ENCODE measurements at regions not wholly inside any gene's neighbourhood (a gene's known extent, or its start where the extent isn't known, plus 50 kb on each side); places are given as distances from the start of the nearest gene placed in this dataset.

DNA sequence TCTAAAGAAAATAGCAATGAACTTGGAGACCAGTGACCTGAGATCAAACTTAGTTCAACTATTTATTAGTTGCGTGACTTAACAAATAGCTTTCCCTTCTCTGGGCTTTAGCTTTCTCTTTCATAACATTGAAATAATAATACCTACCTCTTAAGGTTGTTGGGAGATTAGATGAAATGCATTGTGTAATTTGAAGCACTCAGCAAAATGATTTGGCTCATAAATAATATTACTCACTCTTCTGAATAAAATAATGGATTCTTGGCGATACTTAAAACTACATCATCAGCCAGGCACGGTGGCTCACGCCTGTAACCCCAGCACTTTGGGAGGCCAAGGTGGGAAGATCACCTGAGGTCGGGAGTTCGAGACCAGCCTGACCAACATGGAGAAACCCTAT, 556.2 kb upstream of the JARID2 start:
- no peak for DNase-seq

DNA sequence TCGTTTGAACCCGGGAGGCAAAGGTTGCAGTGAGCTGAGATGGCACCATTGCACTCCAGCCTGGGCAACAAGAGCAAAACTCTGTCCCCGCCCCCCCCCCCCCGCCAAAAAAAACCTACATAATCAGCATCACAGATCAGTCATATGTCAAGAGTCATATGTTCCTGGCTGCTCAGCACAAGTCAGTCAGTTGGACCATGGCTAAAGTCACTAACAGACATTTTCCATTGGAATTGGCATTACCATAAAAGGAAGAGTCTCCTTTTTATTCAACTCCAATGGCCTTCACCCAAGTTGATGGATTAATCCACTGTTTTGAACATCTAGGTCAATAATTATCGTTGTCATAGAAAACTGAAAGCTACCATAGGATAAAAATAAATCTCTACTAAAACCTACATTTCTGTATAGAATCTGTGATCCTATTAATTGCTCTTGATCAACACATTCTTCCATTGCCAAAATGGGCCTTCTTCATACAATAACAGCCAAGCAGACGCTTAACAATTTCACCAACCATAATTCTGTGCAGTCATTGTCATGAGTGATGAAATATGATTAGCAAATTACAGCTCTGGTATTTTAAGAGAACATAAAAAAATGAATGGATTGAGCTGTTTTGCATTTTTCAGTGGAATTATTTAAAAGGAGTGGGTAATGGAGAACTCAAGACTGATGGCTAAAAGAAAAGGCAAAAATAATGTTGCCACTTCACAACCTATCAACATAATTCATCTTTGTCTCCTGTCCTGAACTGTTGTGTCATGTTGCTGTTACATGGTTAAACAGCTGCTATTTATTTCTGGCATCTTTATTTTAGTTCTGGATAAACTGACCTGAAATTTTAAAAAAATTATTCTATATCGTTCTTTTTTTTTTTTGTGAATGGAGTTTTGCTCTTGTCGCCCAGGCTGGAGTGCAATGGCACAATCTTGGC, 555.5 kb upstream of the JARID2 start:
- no peak for DNase-seq

DNA sequence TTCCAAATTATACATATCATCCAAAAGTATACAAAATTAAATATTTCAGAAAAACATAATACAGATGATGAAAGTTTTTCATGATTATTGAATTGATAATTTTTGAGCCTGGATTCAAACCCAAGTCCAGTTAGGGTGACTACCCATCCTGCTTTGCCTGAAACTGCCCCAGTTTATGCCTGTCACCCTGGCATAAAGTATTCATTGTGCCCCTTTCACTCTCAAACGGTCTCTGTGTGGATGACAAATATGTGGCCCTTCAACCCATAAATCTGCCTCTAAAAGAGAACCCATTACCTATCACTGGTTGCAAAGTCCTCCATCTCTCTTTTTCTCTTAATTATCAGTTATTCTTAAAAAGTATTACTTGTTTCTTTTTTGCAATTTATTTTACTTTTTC, 553.7 kb upstream of the JARID2 start:
- DNase-seq: no peak

- no peak for DNase-seq
Measured at GRCh38 chr6:14693301-14694192, 552.3 kb upstream of the JARID2 start.

DNA sequence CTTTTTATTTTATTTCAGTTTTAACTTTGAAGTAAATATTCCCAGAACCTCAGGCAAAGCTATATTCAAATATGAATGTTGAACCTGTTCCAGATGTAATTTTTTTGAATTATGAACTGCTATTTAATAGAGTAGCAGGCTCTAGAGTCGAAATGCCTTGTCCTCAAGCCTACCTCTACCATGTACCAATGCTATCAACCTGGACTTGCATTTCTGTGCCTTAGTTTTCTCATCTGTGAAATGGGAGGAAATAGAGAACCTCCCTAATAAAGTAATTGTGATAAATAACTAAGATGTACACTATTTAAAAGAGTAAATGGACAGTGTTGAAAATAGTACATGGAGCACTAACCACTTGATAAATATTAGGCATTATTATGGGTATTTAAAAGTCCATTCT, 551.6 kb upstream of the JARID2 start:
- no peak for DNase-seq

- DNase-seq: no peak
Measured at GRCh38 chr6:14695579-14695978, 550.3 kb upstream of the JARID2 start.

DNA sequence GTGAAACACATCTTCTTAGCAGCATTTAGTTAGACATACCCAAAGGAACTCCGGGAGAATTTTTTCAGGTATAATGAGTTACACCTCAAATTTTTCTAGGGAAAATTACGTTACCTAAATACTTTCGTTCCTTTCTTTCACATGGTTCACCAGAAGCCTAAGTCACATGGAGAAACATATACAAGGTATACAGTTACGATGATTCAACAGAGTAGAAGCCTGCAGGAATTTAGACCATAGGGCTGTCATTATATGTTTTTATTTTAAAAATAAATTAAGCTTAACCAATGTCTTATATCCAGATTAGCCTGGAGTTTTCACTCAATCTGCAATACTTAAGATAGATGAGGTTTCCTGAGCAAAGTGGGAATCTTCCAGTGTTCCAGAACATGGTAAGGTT, 549.5 kb upstream of the JARID2 start:
- DNase-seq: no peak

DNA sequence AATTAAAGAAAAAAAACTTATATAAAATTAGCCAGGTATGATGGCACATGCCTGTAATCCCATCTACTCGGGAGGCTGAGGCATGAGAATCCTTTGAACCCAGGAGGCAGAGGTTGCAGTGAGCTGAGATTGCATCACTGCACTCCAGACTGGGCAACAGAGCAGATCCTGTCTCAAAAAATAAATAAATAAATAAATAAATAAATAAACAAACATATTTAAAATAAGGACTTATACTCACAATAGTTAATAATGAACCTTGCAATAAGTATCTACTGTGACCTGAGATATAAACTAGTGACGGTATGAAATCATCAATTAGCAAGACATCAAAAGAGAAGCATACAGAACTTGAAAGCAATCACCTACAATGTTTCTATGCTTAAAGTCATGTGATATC, 548.4 kb upstream of the JARID2 start:
- no peak for DNase-seq

- DNase-seq: no peak
Measured at GRCh38 chr6:14699803-14700601, 545.9 kb upstream of the JARID2 start.

DNA sequence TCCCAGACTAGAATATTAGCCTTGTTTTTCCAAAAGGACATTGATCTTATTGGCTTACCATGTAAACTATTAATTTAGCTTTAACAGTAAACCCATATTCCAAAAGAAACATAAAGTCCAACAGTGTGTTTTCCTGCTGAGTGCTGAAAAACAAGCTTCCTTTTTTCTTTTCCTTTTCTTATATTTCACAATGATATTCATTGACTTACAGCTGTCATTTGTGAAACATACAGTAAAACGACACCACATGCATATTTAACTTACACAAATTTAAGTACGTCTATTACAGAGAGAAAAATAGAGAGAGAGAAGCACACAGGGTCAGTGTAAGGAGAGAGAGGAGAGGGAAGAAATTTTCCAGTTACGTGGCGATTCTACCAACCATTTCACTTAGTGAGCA, 543.9 kb upstream of the JARID2 start:
- DNase-seq: no peak

DNA sequence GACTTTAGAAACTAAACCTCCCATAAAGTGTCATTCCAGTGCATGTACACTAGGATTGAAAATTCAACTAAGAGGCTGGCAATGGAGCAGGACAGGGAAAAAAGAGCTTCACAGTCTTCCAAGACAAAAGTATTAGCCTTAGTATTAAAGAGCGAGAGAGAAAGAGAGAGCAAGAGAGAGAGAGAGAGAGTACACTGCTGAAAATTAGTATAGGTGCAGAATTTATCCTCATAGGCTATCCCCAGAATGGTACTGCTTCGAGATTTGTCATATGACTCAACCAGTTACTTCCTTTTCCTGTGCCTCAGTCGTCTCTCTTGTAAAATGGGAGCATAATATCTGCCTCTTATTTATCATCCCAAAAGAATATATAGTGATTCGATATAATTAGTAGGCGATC, 543.2 kb upstream of the JARID2 start:
- DNase-seq: no peak

- no peak for DNase-seq
Measured at GRCh38 chr6:14703586-14703985, 542.3 kb upstream of the JARID2 start.

- DNase-seq: no peak
Measured at GRCh38 chr6:14704383-14705271, 541.2 kb upstream of the JARID2 start.

DNA sequence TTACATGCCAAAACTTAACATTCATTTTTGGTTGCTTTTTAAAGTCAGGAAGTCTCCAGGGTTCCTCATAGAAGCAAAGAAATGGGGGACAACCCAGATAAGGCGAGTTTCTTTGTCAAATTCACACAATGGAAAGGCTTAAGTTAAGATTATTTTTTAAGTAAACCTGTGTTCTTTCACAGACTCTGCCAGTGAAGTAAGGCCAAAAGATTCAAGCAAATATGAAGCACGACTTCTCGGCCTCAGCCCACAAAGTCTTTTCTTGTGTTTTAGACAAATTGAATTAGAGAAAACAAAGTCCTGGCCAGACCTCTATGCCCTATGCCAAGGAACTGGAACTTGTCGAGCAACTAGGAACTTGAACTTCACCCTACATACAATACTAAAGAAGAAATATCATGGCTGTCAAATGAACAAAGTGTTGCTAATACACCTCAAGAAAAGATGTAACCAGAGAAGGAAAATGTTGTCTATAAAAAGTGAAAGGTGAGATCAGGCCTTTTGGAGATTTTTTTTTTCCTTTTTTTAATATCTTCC, 540.0 kb upstream of the JARID2 start:
- no peak for DNase-seq

DNA sequence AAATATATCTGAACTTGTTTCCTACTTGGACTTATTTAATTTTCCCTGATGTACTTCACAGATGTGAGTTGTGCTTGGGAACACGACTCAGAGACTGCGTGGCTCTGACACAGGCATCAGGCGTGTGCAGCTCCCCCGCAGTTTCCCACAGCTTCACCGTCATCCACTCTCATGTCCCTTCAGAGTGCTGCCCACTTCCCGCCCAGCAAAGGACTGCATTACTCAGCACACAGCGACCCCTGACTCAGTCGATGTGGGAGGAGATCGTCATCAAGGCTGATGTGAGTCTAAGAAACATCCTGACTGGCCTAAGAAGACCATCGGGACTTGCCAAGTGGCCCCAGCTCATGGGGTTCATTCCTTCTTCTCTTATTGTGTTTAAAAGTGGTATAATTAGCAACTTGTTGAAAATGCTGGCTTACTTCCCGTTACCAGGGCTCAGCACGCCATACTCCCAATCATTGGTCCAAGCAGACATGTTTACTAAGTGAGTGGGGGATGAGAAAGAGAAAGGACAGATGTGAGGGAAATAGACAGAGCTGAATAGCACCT, 539.4 kb upstream of the JARID2 start:
- peak; percentile 68 to 69 for DNase-seq

DNA sequence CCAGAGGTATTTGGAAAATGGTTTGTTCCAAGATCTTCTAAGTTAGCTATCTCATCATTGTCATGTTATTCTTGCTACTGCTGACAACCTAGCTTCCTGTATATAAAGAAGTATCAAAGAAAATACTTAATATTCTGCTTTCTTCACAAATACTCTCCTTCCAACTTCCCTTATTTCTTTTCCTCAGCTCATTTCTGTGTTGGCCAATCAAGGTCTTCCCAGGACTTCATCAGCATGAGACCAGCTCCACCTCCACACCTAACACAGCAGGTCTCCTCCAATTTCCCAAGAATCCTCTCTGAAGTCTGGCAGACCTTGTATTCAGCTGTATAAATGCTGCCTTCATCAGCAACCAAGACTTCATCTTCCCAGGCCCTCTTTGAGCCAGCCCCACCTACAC, 538.6 kb upstream of the JARID2 start:
- DNase-seq: no peak

- DNase-seq: no peak
Measured at GRCh38 chr6:14707971-14708465, 537.9 kb upstream of the JARID2 start.

- DNase-seq: no peak
Measured at GRCh38 chr6:14709066-14709670, 536.7 kb upstream of the JARID2 start.

DNA sequence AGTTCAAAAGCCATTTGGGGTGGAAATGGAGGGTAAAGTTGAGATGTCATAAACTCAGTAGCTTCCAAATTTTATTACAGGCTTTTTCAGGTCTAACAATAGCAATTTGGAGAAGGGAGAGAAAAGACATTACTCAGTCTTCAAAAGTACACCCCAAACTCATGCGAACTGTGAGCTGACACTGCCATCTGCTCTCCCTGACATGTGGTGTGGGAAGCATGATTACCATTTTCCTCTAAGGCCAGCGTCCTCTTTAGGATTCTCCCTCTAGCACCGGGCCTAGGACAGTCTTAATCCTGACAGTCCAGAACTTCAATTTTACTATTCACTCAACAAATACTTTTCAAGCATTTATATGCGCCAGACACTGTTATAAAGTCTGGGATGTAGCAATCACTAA, 536.0 kb upstream of the JARID2 start:
- no peak for DNase-seq

- no peak for DNase-seq
Measured at GRCh38 chr6:14710421-14710820, 535.4 kb upstream of the JARID2 start.

Data from stimulated activated CD4-positive, alpha-beta T cell treated with anti-CD3 and anti-CD28 coated beads, Interleukin-2, amount 100 ng/mL, for 48 hours (primary cell).